ENCODE measurements at regions not wholly inside any gene's neighbourhood (a gene's known extent, or its start where the extent isn't known, plus 50 kb on each side); places are given as distances from the start of the nearest gene placed in this dataset.
"Not testable (repeated sequence)": the region's sequence is repeated elsewhere in the genome, so short reads cannot be mapped to it uniquely, and the experiment has no call there.

- no peak for DNase-seq (ENCODE audit: low read depth)
These were observed 174.8 kb downstream of the PDGFRA start for GRCh38 chr4:54403700-54404453.

GRCh38 chr4:54409270-54409817 lies 180.3 kb downstream of the PDGFRA start:
- not testable (repeated sequence) for DNase-seq (ENCODE audit: low read depth)

GRCh38 chr4:54414545-54414944 lies 185.5 kb downstream of the PDGFRA start:
- DNase-seq (ENCODE audit: low read depth), result no peak

GRCh38 chr4:54417476-54417875 lies 188.4 kb downstream of the PDGFRA start:
- no peak for DNase-seq (ENCODE audit: low read depth)

- no peak for DNase-seq (ENCODE audit: low read depth)
These were observed 189.4 kb downstream of the PDGFRA start for GRCh38 chr4:54418468-54418867.

GRCh38 chr4:54423066-54423465 lies 194.0 kb downstream of the PDGFRA start:
- DNase-seq (ENCODE audit: low read depth), result peak; percentile 27

- no peak for DNase-seq (ENCODE audit: low read depth)
These were observed 198.7 kb downstream of the PDGFRA start for GRCh38 chr4:54427826-54428225.

GRCh38 chr4:54428940-54429339 lies 199.8 kb downstream of the PDGFRA start:
- DNase-seq (ENCODE audit: low read depth), result no peak

GRCh38 chr4:54433686-54434085 lies 204.6 kb downstream of the PDGFRA start:
- no peak for DNase-seq (ENCODE audit: low read depth)

GRCh38 chr4:54439831-54440243 lies 210.7 kb downstream of the PDGFRA start:
- DNase-seq (ENCODE audit: low read depth), result no peak

- DNase-seq (ENCODE audit: low read depth), result no peak
These were observed 211.5 kb downstream of the PDGFRA start for GRCh38 chr4:54440394-54441136.

- DNase-seq (ENCODE audit: low read depth), result no peak
These were observed 211.9 kb upstream of the KIT start for GRCh38 chr4:54445866-54446265.

- DNase-seq (ENCODE audit: low read depth), result peak; percentile 21
These were observed 211.2 kb upstream of the KIT start for GRCh38 chr4:54446581-54446980.

- DNase-seq (ENCODE audit: low read depth), result no peak
These were observed 210.5 kb upstream of the KIT start for GRCh38 chr4:54447304-54447703.

- no peak for DNase-seq (ENCODE audit: low read depth)
These were observed 207.8 kb upstream of the KIT start for GRCh38 chr4:54449999-54450398.

- DNase-seq (ENCODE audit: low read depth), result not testable (repeated sequence)
These were observed 190.8 kb upstream of the KIT start for GRCh38 chr4:54466960-54467359.

GRCh38 chr4:54473077-54473545 lies 184.6 kb upstream of the KIT start:
- DNase-seq (ENCODE audit: low read depth), result peak; percentile 57

- DNase-seq (ENCODE audit: low read depth), result no peak
These were observed 184.0 kb upstream of the KIT start for GRCh38 chr4:54473798-54474197.

GRCh38 chr4:54475546-54475945 lies 182.2 kb upstream of the KIT start:
- no peak for DNase-seq (ENCODE audit: low read depth)

GRCh38 chr4:54482529-54483200 lies 175.1 kb upstream of the KIT start:
- peak; percentile 33 for DNase-seq (ENCODE audit: low read depth)

GRCh38 chr4:54484383-54484782 lies 173.4 kb upstream of the KIT start:
- no peak for DNase-seq (ENCODE audit: low read depth)

GRCh38 chr4:54487491-54487890 lies 170.3 kb upstream of the KIT start:
- DNase-seq (ENCODE audit: low read depth), result no peak

Measured in GM04503 (cell line).